ENCODE measurements at regions not wholly inside any gene's neighbourhood (a gene's known extent, or its start where the extent isn't known, plus 50 kb on each side); places are given as distances from the start of the nearest gene placed in this dataset.

DNA sequence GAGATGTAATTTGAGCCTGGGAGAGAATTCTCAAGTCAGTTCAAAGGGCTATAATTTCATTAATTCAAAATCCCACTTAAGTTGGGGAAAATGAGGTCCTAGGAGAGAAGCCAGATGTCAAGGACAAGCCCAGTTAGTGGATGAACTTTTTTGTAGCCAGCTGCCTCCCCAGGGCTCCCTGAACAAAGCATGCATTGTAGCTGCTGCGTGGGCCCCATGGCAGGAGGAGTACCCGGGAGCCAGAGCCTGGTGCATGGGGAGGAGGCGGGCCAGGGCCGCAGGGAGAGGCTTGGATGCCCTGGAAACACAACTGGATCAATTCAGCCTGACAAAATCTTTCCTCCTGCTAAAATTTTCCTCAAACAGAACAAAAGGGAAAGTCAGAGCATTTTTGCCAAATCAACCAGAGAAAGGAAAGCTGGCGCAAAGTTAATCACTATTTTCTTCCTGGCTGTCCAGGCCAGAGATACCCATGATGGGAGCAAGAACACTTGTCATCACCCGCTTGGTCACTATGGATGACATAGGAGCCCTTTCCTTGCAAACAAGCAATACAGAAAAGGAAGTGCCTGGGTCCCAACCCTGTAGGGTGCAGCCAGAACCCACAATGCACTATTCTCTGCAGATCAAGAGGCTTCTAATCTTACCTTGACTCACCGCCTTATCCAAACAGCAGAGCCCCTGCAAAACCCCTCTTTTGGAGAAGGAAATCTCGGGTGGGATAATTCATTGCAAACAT lies 248.1 kb upstream of the RAB4A start:
- DNase-seq = no peak
- Histone ChIP-seq H3K9me3 (ENCODE audit: severe bottlenecking) (no peaks in the 10 kb centered on the region), H3K27ac (no peak overlapping the region), H3K27me3 (ENCODE audit: insufficient read depth, low read depth, severe bottlenecking) (no peaks in the 10 kb centered on the region), H3K36me3 (no peaks in the 10 kb centered on the region), H3K4me3 (ENCODE audit: low read depth, low read length) (no peak overlapping the region)
- TF ChIP-seq, protein P1, sequence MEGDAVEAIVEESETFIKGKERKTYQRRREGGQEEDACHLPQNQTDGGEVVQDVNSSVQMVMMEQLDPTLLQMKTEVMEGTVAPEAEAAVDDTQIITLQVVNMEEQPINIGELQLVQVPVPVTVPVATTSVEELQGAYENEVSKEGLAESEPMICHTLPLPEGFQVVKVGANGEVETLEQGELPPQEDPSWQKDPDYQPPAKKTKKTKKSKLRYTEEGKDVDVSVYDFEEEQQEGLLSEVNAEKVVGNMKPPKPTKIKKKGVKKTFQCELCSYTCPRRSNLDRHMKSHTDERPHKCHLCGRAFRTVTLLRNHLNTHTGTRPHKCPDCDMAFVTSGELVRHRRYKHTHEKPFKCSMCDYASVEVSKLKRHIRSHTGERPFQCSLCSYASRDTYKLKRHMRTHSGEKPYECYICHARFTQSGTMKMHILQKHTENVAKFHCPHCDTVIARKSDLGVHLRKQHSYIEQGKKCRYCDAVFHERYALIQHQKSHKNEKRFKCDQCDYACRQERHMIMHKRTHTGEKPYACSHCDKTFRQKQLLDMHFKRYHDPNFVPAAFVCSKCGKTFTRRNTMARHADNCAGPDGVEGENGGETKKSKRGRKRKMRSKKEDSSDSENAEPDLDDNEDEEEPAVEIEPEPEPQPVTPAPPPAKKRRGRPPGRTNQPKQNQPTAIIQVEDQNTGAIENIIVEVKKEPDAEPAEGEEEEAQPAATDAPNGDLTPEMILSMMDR (IDR thresholded peaks at IDR 0.05; ENCODE audit: low read depth, low read length) = no peak

DNA sequence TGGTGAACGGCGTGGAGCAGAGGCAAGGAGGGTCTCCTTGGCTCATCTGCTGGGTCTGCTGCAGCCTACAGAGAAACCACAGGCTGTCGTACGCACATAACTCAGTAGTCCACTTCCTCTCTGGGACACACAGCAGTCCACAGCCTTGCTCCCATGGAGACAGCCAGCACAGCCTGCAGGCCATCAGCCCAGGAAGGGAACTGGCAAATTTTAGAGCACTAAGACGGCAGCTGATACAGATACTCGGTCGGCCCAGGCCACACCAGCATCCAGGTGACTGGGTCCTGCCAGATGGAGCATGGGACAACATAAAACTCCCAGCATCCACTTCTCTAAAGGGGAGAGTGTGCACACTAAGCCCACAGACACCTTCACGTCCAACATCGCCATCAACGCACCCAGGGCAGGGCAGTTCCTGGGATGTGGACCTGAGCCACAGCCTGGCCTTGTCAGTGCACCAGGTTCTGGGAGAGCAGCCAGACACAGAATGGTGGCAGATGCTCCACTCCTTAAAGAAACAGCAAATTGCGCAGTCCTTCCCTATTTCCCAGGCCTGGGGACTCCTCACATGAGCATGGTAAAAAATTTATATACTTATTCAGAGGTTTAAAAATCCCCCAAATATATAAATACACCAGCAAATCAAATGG lies 247.1 kb upstream of the RAB4A start:
- no peaks in the 10 kb centered on the region for H3K36me3 ChIP-seq
- no peak overlapping the region for H3K27ac ChIP-seq
- TF ChIP-seq, protein P1 (IDR thresholded peaks at IDR 0.05; ENCODE audit: low read depth, low read length) = no peak
- no peaks in the 10 kb centered on the region for H3K9me3 ChIP-seq (ENCODE audit: severe bottlenecking)
- H3K4me3 ChIP-seq (ENCODE audit: low read depth, low read length) = no peak overlapping the region
- no peak for DNase-seq
- no peaks in the 10 kb centered on the region for H3K27me3 ChIP-seq (ENCODE audit: insufficient read depth, low read depth, severe bottlenecking)

DNA sequence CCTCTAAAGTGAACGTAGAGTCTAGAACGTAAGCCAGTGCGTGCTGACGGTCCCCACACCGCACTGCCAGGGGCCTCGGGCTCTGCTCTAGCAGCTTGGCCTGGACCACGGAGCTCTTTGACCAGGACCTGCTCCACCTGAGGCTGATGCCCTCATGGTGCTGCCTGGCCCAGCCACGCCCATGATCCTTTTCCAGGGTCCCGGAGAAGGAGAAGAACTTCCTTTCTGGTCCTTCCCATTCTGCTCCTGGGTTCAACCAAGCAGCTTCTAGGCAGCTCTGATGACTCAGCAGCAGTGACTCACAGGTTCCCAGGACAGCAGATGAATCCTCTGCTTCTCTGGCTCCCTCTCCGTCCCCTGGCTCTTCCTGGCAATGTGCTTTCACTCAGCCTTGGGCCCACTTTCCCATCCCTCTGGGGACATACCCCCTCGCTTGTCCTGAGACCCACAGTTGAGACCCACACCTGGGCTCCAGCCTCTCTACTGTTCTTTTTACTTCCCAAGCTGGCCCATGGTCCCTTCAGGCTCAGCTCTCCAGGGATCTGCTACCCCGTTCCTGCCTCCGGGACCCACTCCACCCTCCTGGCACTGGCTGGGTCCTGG lies 246.3 kb upstream of the RAB4A start:
- DNase-seq = no peak
- Histone ChIP-seq H3K9me3 (ENCODE audit: severe bottlenecking) (no peaks in the 10 kb centered on the region), H3K36me3 (no peaks in the 10 kb centered on the region), H3K4me3 (ENCODE audit: low read depth, low read length) (no peak overlapping the region), H3K27ac (no peak overlapping the region), H3K27me3 (ENCODE audit: insufficient read depth, low read depth, severe bottlenecking) (no peaks in the 10 kb centered on the region)
- TF ChIP-seq, protein P1 (IDR thresholded peaks at IDR 0.05; ENCODE audit: low read depth, low read length) = no peak

DNA sequence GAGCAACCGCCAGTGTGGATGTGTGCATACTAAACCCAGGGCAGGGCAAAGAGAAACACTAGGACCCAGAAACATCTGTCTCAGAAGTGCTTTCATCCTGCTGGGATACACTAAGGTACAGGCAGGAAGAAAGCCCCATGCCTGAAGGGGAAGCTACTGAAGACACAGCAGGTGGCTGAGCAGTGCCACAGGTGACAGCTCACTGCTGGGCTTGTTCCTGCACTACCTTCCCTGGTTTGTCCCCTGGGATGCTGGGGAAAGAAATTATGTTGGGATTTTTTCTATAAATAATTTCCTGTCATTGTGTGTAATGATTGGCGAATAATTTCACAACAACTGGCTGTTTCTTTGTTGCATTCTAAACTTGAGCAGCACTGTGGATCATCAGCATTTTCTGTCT lies 245.3 kb upstream of the RAB4A start:
- no peak overlapping the region for H3K4me3 ChIP-seq (ENCODE audit: low read depth, low read length)
- TF ChIP-seq, protein P1 (IDR thresholded peaks at IDR 0.05; ENCODE audit: low read depth, low read length) = no peak
- H3K9me3 ChIP-seq (ENCODE audit: severe bottlenecking) = no peaks in the 10 kb centered on the region
- H3K36me3 ChIP-seq = no peaks in the 10 kb centered on the region
- no peaks in the 10 kb centered on the region for H3K27me3 ChIP-seq (ENCODE audit: insufficient read depth, low read depth, severe bottlenecking)
- DNase-seq = no peak
- no peak overlapping the region for H3K27ac ChIP-seq

DNA sequence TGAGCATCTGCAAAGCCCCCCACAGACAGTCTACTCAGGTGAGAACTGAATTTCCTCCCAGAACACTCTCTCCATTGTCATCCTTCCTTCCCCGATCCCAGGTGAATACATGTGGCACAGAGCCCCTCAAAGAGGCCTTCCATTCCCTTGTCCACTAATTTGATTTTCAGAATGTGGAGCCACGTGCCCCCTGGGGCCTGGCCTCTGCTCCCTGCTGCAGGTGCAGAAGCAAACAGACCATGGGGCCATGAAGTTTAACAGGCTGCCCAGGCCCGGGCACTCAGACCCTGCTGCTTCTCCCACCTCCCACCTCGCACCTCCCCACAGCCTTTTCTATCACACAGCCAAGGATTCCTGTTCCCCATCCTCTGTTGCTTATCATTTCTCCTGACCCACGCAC lies 243.8 kb upstream of the RAB4A start:
- Histone ChIP-seq H3K9me3 (ENCODE audit: severe bottlenecking) (no peaks in the 10 kb centered on the region), H3K36me3 (no peaks in the 10 kb centered on the region), H3K27ac (no peak overlapping the region), H3K4me3 (ENCODE audit: low read depth, low read length) (no peak overlapping the region), H3K27me3 (ENCODE audit: insufficient read depth, low read depth, severe bottlenecking) (no peaks in the 10 kb centered on the region)
- TF ChIP-seq, protein P1 (IDR thresholded peaks at IDR 0.05; ENCODE audit: low read depth, low read length) = no peak
- no peak for DNase-seq
